WTC11 (cell line): ENCODE measurements at regions not wholly inside any gene's neighbourhood (a gene's known extent, or its start where the extent isn't known, plus 50 kb on each side); places are given as distances from the start of the nearest gene placed in this dataset.

ENCODE experiments used
- CTCF ChIP-seq: fragments of 200-600 bp; IDR thresholded peaks from 2 replicates; pipeline ENCODE4 v1.8.0; 2022; ENCODE audit warnings: antibody characterized with exemption
- JAZF1 ChIP-seq: fragments of 250-450 bp; sonication (Bioruptor Pico); IDR thresholded peaks from 2 replicates; pipeline ENCODE4 v1.9.0; 2021; ENCODE audit warnings: moderate library complexity, mild to moderate bottlenecking, inconsistent platforms
- NFYB ChIP-seq: sonication (generic); formaldehyde crosslinking; conservative IDR thresholded peaks from 2 replicates; pipeline ENCODE4 v1.8.0; 2022; ENCODE audit warnings: low read depth, missing genetic modification reagents
- PRRX2 ChIP-seq: fragments of 250-450 bp; sonication (Bioruptor Pico); IDR thresholded peaks from 2 replicates; pipeline ENCODE4 v1.8.0; 2021; ENCODE audit warnings: mild to moderate bottlenecking
- ZBTB43 ChIP-seq: sonication (generic); formaldehyde crosslinking; IDR thresholded peaks from 2 replicates; pipeline ENCODE4 v1.8.1; 2023; ENCODE audit warnings: mild to moderate bottlenecking, missing genetic modification reagents
- ZNF232 ChIP-seq: sonication (generic); formaldehyde crosslinking; IDR thresholded peaks from 2 replicates; pipeline ENCODE4 v1.8.0; 2022; ENCODE audit warnings: mild to moderate bottlenecking, missing genetic modification reagents
- ZNF671 ChIP-seq: fragments of 250-450 bp; sonication (Bioruptor Pico); IDR thresholded peaks from 2 replicates; pipeline ENCODE4 v1.8.0; 2021; ENCODE audit warnings: mild to moderate bottlenecking

GRCh38 chr2:816278-816677 is 134.4 kb upstream of the SNTG2 start:
- no peak for TF ChIP-seq CTCF
- TF ChIP-seq ZNF671 (CRISPR knock-in tag): no peak
- TF ChIP-seq NFYB (CRISPR knock-in tag): no peak
- no peak for TF ChIP-seq ZNF232
- TF ChIP-seq PRRX2 (CRISPR knock-in tag): no peak
- TF ChIP-seq JAZF1: no peak
- no peak for TF ChIP-seq ZBTB43 (CRISPR knock-in tag)
